ENCODE measurements at regions not wholly inside any gene's neighbourhood (a gene's known extent, or its start where the extent isn't known, plus 50 kb on each side); places are given as distances from the start of the nearest gene placed in this dataset.

- TF ChIP-seq CTCF (conservative IDR thresholded peaks at IDR 0.05; ENCODE audit: low read length) (no peak), EZH2phosphoT487 (IDR thresholded peaks at IDR 0.05; ENCODE audit: borderline replicate concordance, low read depth, low read length) (no peak)
These were observed 110.5 kb upstream of the CLEC14A start for GRCh38 chr14:38366374-38366773.

Data from OCI-LY7 (cell line).